ENCODE measurements at regions not wholly inside any gene's neighbourhood (a gene's known extent, or its start where the extent isn't known, plus 50 kb on each side); places are given as distances from the start of the nearest gene placed in this dataset.

DNA sequence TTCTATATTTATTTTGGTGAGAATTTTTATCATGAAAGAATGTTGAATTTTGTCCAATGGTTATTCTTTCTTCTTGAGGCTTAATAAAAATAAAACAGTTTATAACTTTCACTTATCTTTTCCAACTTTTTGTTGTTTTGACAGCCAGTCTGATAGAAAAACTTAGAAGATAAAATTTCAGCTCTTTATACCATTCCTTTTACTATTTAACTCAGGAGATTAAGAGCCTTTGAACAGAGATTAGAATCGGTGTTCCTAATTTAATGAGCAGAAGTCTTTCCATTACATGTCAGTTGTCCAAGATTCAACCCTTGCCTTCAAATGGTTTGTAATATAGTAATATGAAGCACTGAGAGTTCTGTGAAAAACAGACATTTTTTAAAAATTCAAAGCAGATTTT lies 97.8 kb upstream of the SEC61G start:
- Histone ChIP-seq H3K14ac (replicated peaks; ENCODE audit: low read depth, low read length) (no peak overlapping the region), H3K18ac (ENCODE audit: low read depth, low read length) (no peak overlapping the region), H3K4me3 (ENCODE audit: insufficient read depth, low read depth, low read length) (no peak overlapping the region), H3K4ac (ENCODE audit: low read depth, low read length) (no peak overlapping the region), H3K36me3 (ENCODE audit: control insufficient read depth, insufficient read depth, low read length) (no peaks in the 10 kb centered on the region), H3K9ac (ENCODE audit: low read depth, low read length) (no peak overlapping the region), H4K91ac (ENCODE audit: insufficient read depth, low read depth, low read length) (no peak overlapping the region), H2BK20ac (ENCODE audit: low read depth, low read length) (no peak overlapping the region), H3K23ac (ENCODE audit: low read depth, low read length) (no peak overlapping the region), H3K27me3 (ENCODE audit: control insufficient read depth, insufficient read depth, low read length) (peaks cover 4% of the 10 kb centered on the region; the same call in 1 of the 2 replicates), H4K20me1 (ENCODE audit: insufficient read depth, low read length) (no peaks in the 10 kb centered on the region), H4K5ac (ENCODE audit: low read depth, low read length) (no peak overlapping the region), H2AK9ac (replicated peaks; ENCODE audit: low read depth, low read length, poor library complexity) (no peak overlapping the region), H3K9me1 (ENCODE audit: insufficient read depth, low read length) (no peaks in the 10 kb centered on the region), H2BK120ac (ENCODE audit: low read depth, low read length) (no peak overlapping the region), H3K9me3 (ENCODE audit: control insufficient read depth, insufficient read depth, low read length) (peaks cover 6% of the 10 kb centered on the region), H2AFZ (replicated peaks; ENCODE audit: low read length, poor library complexity) (no peak overlapping the region), H2BK15ac (ENCODE audit: low read depth, low read length) (no peak overlapping the region), H3K27ac (ENCODE audit: insufficient read depth, low read length) (no peak overlapping the region), H3K79me1 (ENCODE audit: low read depth in 1 of 2, low read length in 2 of 2) (no peaks in the 10 kb centered on the region), H3K56ac (ENCODE audit: extremely low read depth, insufficient read depth, low read length) (no peak overlapping the region), H2BK5ac (ENCODE audit: low read depth, low read length, poor library complexity, severe bottlenecking) (no peak overlapping the region), H4K8ac (ENCODE audit: low read depth in 2 of 2, low read length in 2 of 2) (no peak overlapping the region), H3K4me2 (ENCODE audit: low read depth, low read length) (no peak overlapping the region), H2AK5ac (ENCODE audit: low read depth, low read length) (no peak overlapping the region), H3K4me1 (ENCODE audit: control insufficient read depth, insufficient read depth, low read length) (peaks cover 2% of the 10 kb centered on the region)
- ChIA-PET POLR2A (ENCODE audit: unreplicated experiment) (no interaction called here), CTCF (interaction anchor here (1.1 kb wide), 1 partner anchor 68 kb away, joined by 3 read pairs; no protein-coding TSS in a partner anchor)
- no CpG with 5 or more reads among the region's 1 CpG for WGBS, 2 experiments (ENCODE audit: extremely low coverage in 2 of 2, insufficient read length in 1 of 2)
- no TSS peak for BruUV-seq (replicated peaks)
- DNase-seq (no peak), ATAC-seq (ENCODE audit: low read depth) (no peak)
- intact Hi-C loops (cut with micrococcal nuclease) (no loop called here), dilution Hi-C loops (cut with HindIII; ENCODE audit: low sequenced_read_pairs, unreplicated experiment) (no loop called here), in situ Hi-C loops (cut with MboI; ENCODE audit: low sequenced_read_pairs) (no loop called here)
- TF ChIP-seq BHLHE40 (IDR thresholded peaks at IDR 0.05; ENCODE audit: low read depth, low read length) (no peak), RCOR1 (IDR thresholded peaks at IDR 0.05; ENCODE audit: insufficient replicate concordance, low read length) (no peak), NFE2L2 (IDR thresholded peaks at IDR 0.05; ENCODE audit: low read depth, low read length) (no peak), POLR2A (IDR thresholded peaks at IDR 0.05; ENCODE audit: low read depth, low read length) (no peak), MAZ (IDR thresholded peaks at IDR 0.05; ENCODE audit: borderline replicate concordance, low read depth, low read length) (no peak), RFX5 (IDR thresholded peaks at IDR 0.05; ENCODE audit: low read depth, low read length) (no peak)

All from IMR-90 (cell line).